ENCODE measurements at regions not wholly inside any gene's neighbourhood (a gene's known extent, or its start where the extent isn't known, plus 50 kb on each side); places are given as distances from the start of the nearest gene placed in this dataset.

- Histone ChIP-seq H3K9me3 (replicated peaks; ENCODE audit: control insufficient read depth, insufficient read depth, low read length) (no peaks in the 10 kb centered on the region), H4K20me1 (replicated peaks; ENCODE audit: control insufficient read depth, extremely low read depth, insufficient read depth, low read length) (no peaks in the 10 kb centered on the region), H3K27ac (ENCODE audit: insufficient read depth, low read depth, low read length) (no peak overlapping the region), H3K4me2 (ENCODE audit: insufficient read depth, low read length) (no peak overlapping the region), H3K9me1 (replicated peaks; ENCODE audit: control insufficient read depth, extremely low read depth, insufficient read depth, low read length) (no peaks in the 10 kb centered on the region), H3K4me1 (ENCODE audit: control insufficient read depth, extremely low read depth, insufficient read depth, low read length) (no peaks in the 10 kb centered on the region), H3K27me3 (ENCODE audit: control insufficient read depth in 2 of 2, insufficient read depth in 2 of 2, low read length in 2 of 2) (peaks cover 0 to 4% of the 10 kb centered on the region in 2 experiments), H3K36me3 (ENCODE audit: control insufficient read depth in 2 of 2, extremely low read depth in 1 of 2, insufficient read depth in 2 of 2, low read length in 2 of 2) (no peaks in the 10 kb centered on the region), H3K4me3 (replicated peaks in 1 of 3; ENCODE audit: insufficient read depth in 1 of 3, low read depth in 1 of 3, low read length in 3 of 3) (no peak overlapping the region), H3K9ac (replicated peaks; ENCODE audit: extremely low read depth, insufficient read depth, low read length) (no peak overlapping the region), H3K79me2 (ENCODE audit: control insufficient read depth, insufficient read depth, low read length) (no peaks in the 10 kb centered on the region), H2AFZ (ENCODE audit: low read depth, low read length) (no peak overlapping the region)
- ChIA-PET CTCF (interaction anchor here (1.0 to 2.8 kb wide), 4 partner anchors 8 to 352 kb away, joined by 3 to 12 read pairs (median 4); no protein-coding TSS in a partner anchor), POLR2A (no interaction called here)
- DNase-seq (ENCODE audit: low read depth, low spot score) (no peak), FAIRE-seq (no peak)
- no TSS peak for BruUV-seq (replicated peaks)
- no peak for TF ChIP-seq JUN (IDR thresholded peaks at IDR 0.05; ENCODE audit: borderline replicate concordance, insufficient read depth, insufficient read length, low read depth)
- TF ChIP-seq FOS (IDR thresholded peaks at IDR 0.05; ENCODE audit: borderline replicate concordance, insufficient read depth, low read length) = no peak
- no peak for TF ChIP-seq CTCF (IDR thresholded peaks at IDR 0.05; ENCODE audit: extremely low read depth in 1 of 2, insufficient read depth in 1 of 2, low read depth in 1 of 2, low read length in 2 of 2)
- TF ChIP-seq EZH2 (IDR thresholded peaks at IDR 0.05; ENCODE audit: borderline replicate concordance, low read depth, low read length, severe bottlenecking) = no peak
- intact Hi-C loops (cut with micrococcal nuclease) = no loop called here
- dilution Hi-C loops (cut with MboI; ENCODE audit: extremely low pct_ligation_motif_present, low sequenced_read_pairs) = no loop called here
These were observed 209.1 kb downstream of the NFATC2 start for GRCh38 chr20:51333446-51333845.

DNA sequence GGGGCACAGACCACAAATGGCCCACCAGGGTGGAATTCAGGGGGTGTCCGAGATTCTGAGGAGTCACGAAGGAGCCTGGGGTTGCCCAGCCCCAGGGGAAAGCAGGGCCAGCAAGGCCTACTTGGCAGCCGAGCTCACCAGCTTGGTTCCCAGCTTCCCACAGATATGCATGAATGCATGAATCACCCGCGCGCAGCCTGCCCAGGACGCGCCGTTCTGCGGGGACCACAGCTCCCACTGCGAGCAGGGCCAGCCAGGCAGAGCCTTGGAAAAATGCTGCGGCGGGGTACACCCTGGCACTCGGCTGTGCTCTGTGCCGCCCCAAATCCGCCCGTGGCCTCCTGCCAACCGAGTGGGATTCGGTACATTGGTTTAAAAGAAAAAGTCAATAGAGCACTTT is 211.0 kb downstream of the NFATC2 start:
- H3K9ac ChIP-seq (replicated peaks; ENCODE audit: extremely low read depth, insufficient read depth, low read length) = no peak overlapping the region

More for the DNA sequence above, 211.0 kb downstream of the NFATC2 start:
- ChIA-PET CTCF (interaction anchor here (1.1 to 1.7 kb wide), 3 partner anchors 13 to 22 kb away, joined by 4 to 5 read pairs (median 4); no protein-coding TSS in a partner anchor), POLR2A (no interaction called here)
- dilution Hi-C loops (cut with MboI; ENCODE audit: extremely low pct_ligation_motif_present, low sequenced_read_pairs) (no loop called here), intact Hi-C loops (cut with micrococcal nuclease) (no loop called here)
- no peaks in the 10 kb centered on the region for H4K20me1 ChIP-seq (replicated peaks; ENCODE audit: control insufficient read depth, extremely low read depth, insufficient read depth, low read length)
- H3K9me1 ChIP-seq (replicated peaks; ENCODE audit: control insufficient read depth, extremely low read depth, insufficient read depth, low read length) = no peaks in the 10 kb centered on the region
- FAIRE-seq (no peak), DNase-seq (ENCODE audit: low read depth, low spot score) (no peak)
- no peaks in the 10 kb centered on the region for H3K36me3 ChIP-seq (ENCODE audit: control insufficient read depth in 2 of 2, extremely low read depth in 1 of 2, insufficient read depth in 2 of 2, low read length in 2 of 2)
- BruUV-seq (replicated peaks) = no TSS peak
- no peak overlapping the region for H3K4me2 ChIP-seq (ENCODE audit: insufficient read depth, low read length)
- H3K27me3 ChIP-seq (ENCODE audit: control insufficient read depth in 2 of 2, insufficient read depth in 2 of 2, low read length in 2 of 2) = peaks cover 0 to 4% of the 10 kb centered on the region in 2 experiments
- H3K79me2 ChIP-seq (ENCODE audit: control insufficient read depth, insufficient read depth, low read length) = no peaks in the 10 kb centered on the region
- no peak overlapping the region for H3K27ac ChIP-seq (ENCODE audit: insufficient read depth, low read depth, low read length)
- TF ChIP-seq POLR2AphosphoS5 (IDR thresholded peaks at IDR 0.05; ENCODE audit: insufficient read depth, low read depth, low read length) (no peak), MAX (IDR thresholded peaks at IDR 0.05; ENCODE audit: insufficient read depth, insufficient read length) (no peak), FOS (IDR thresholded peaks at IDR 0.05; ENCODE audit: borderline replicate concordance, insufficient read depth, low read length) (no peak), JUN (IDR thresholded peaks at IDR 0.05; ENCODE audit: borderline replicate concordance, insufficient read depth, insufficient read length, low read depth) (no peak), POLR2A (IDR thresholded peaks at IDR 0.05; ENCODE audit: low read depth, low read length) (no peak), EZH2 (IDR thresholded peaks at IDR 0.05; ENCODE audit: borderline replicate concordance, low read depth, low read length, severe bottlenecking) (no peak), MYC (IDR thresholded peaks at IDR 0.05; ENCODE audit: low read depth, low read length) (no peak), CTCF (IDR thresholded peaks at IDR 0.05; ENCODE audit: extremely low read depth in 1 of 2, insufficient read depth in 1 of 2, low read depth in 1 of 2, low read length in 2 of 2) (no peak), GATA2 (IDR thresholded peaks at IDR 0.05; ENCODE audit: insufficient read depth, insufficient read length, low read depth, low read length) (no peak)
- H3K4me1 ChIP-seq (ENCODE audit: control insufficient read depth, extremely low read depth, insufficient read depth, low read length) = no peaks in the 10 kb centered on the region
- H2AFZ ChIP-seq (ENCODE audit: low read depth, low read length) = no peak overlapping the region
- no peak overlapping the region for H3K4me3 ChIP-seq (replicated peaks in 1 of 3; ENCODE audit: insufficient read depth in 1 of 3, low read depth in 1 of 3, low read length in 3 of 3)
- H3K9me3 ChIP-seq (replicated peaks; ENCODE audit: control insufficient read depth, insufficient read depth, low read length) = no peaks in the 10 kb centered on the region
